Stimulated activated naive B cell treated with anti-CD40 and anti-IgM and Interleukin-4, amounts not matched to agents 10 μg/mL and 1 μg/mL and 100 μg/mL, for 72 hours (primary cell): ENCODE measurements at regions not wholly inside any gene's neighbourhood (a gene's known extent, or its start where the extent isn't known, plus 50 kb on each side); places are given as distances from the start of the nearest gene placed in this dataset.

Experiments used
- ATAC-seq, 2 donors: fragments of 150-1000 bp; cut with Tn5 transposase; replicated peaks; 2 replicates each; pipeline ENCODE4 v1.10.0; 2021; ENCODE audit warnings: moderate library complexity in 1 of 2
- DNase-seq: peaks from one replicate; pipeline ENCODE4 v3.0.0; 2021
- H3K27ac Mint-ChIP-seq: one replicate; pipeline ENCODE4 v1.8.0; 2022; ENCODE audit warnings: mild to moderate bottlenecking, mixed read lengths
- H3K27me3 Mint-ChIP-seq, 2 donors: one replicate each; pipeline ENCODE4 v1.8.0; 2022; ENCODE audit warnings: mixed read lengths in 2 of 2
- H3K36me3 Mint-ChIP-seq, 2 donors: one replicate each; pipeline ENCODE4 v1.8.0; 2022; ENCODE audit warnings: mixed read lengths in 2 of 2, mild to moderate bottlenecking in 1 of 2
- H3K4me1 Mint-ChIP-seq, 2 donors: one replicate each; pipeline ENCODE4 v1.8.0; 2022; ENCODE audit warnings: mixed read lengths in 2 of 2, mild to moderate bottlenecking in 1 of 2
- H3K4me3 Mint-ChIP-seq, 2 donors: one replicate each; pipeline ENCODE4 v1.8.0; 2022; ENCODE audit warnings: mild to moderate bottlenecking in 2 of 2, mixed read lengths in 2 of 2, moderate library complexity in 1 of 2
- H3K9me3 Mint-ChIP-seq, 2 donors: one replicate each; pipeline ENCODE4 v1.8.0; 2022; ENCODE audit warnings: mixed read lengths in 2 of 2, mild to moderate bottlenecking in 1 of 2

- H3K4me3 Mint-ChIP-seq = no peak overlapping the region
- H3K27me3 Mint-ChIP-seq = no peaks in the 10 kb centered on the region
- ATAC-seq = no peak
- H3K9me3 Mint-ChIP-seq = peaks cover 4 to 10% of the 10 kb centered on the region in 2 donors
- H3K36me3 Mint-ChIP-seq = no peaks in the 10 kb centered on the region
- no peak for DNase-seq
- H3K4me1 Mint-ChIP-seq = no peaks in the 10 kb centered on the region
- no peak overlapping the region for H3K27ac Mint-ChIP-seq
These were observed 608.9 kb downstream of the C6orf118 start for GRCh38 chr6:164700497-164700896.

DNA sequence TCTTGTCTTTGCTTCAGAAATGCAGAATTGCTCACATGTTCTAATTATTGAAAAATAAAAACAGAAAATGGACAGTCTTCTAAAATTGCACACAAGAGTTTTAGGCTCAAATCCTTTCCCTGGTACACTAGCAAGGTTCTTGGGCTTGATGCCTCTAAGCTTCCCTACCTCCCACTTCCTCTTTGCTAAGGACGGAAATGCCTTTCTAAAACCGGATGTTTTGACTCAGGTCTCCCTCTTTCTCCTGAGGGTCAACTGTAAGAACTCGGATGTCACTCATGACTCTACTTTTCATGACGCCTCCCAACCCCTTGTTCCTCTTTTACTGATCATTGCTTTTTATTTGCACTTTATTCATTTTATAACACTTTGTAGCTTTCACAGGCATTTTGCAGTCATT lies 613.5 kb downstream of the C6orf118 start:
- Mint-ChIP-seq H3K4me3 (no peak overlapping the region), H3K4me1 (no peaks in the 10 kb centered on the region), H3K27me3 (no peaks in the 10 kb centered on the region), H3K36me3 (no peaks in the 10 kb centered on the region), H3K9me3 (peaks cover 3 to 14% of the 10 kb centered on the region in 2 donors), H3K27ac (no peak overlapping the region)
- ATAC-seq (no peak), DNase-seq (no peak)

DNA sequence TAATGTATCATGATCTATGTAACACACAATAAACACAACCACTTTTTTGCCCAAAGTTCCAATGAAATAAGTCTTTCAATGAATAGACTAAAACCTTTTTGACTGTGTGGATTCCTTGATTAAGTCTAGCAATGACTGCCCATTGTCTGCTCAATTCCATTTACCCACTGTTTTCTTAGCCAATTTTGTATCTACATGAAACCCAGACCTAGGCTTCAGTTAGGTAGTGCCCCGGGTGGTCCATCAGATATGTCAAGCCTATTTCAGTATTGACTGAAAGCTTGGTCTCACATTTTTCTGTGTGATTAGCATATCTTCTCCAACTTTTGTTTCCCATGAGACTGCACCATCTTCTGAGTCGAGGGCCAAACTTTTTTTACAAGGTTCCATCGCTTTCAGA lies 615.0 kb downstream of the C6orf118 start:
- no peak overlapping the region for H3K27ac Mint-ChIP-seq
- H3K4me1 Mint-ChIP-seq = no peaks in the 10 kb centered on the region
- H3K9me3 Mint-ChIP-seq = peaks cover 3 to 14% of the 10 kb centered on the region in 2 donors
- DNase-seq (no peak), ATAC-seq (no peak)
- H3K4me3 Mint-ChIP-seq = no peak overlapping the region
- H3K27me3 Mint-ChIP-seq = no peaks in the 10 kb centered on the region
- H3K36me3 Mint-ChIP-seq = no peaks in the 10 kb centered on the region

DNA sequence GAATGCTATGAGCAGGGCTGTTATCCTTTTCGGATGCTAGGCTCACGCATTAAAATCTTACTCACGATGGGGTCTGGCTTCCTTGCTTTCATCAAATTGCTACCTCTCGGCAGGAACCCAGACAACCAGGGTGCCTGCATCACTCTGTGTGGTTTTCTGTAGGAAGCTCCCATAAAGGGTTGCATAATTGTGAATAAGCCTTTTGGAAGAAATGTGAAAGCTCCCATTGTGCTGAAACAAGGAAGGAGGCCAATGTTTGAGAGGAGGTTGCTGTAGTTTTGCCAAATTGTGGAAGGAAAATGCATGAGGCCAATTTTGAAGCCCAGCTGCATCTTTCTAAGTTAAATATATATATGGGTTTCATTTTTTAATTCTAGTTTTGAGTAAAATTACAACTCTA lies 615.5 kb downstream of the C6orf118 start:
- DNase-seq (no peak), ATAC-seq (no peak)
- H3K27me3 Mint-ChIP-seq = no peaks in the 10 kb centered on the region
- no peak overlapping the region for H3K4me3 Mint-ChIP-seq
- no peaks in the 10 kb centered on the region for H3K4me1 Mint-ChIP-seq
- no peaks in the 10 kb centered on the region for H3K36me3 Mint-ChIP-seq
- peaks cover 3 to 14% of the 10 kb centered on the region in 2 donors for H3K9me3 Mint-ChIP-seq
- H3K27ac Mint-ChIP-seq = no peak overlapping the region

DNA sequence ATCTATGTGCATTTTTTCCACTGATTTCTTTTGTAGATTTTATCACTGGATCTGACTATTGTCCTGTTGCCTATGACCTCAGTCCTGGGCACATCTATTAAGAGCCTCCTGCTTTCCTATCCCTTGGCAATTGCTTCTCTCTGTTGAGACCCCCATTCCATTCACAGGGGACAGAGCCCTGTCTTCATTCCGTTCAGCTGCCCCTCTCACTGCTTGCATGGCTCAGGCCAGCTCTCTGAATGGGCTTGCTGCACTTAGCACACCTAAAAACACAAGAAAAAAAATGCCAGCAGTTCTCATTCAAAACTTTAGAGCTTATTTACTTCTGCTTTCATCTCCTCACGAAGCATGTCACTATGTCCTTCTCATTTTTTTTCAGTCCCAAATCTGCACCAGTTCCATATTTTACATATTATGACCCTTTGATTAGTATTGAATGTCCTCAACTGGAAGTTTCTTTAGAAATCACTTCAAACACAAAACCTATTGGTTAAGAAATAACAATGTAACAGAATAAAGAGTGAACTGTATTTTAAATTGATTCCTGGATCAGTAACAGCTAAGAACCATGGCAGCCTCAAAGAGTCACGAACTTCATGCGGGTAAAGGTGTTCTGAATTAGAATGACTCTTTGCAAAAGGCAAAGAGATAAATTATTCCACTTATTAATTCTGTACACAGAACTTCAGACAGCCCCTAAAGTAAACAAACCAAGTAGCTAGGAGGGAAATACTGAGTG lies 616.5 kb downstream of the C6orf118 start:
- H3K9me3 Mint-ChIP-seq = peaks cover 3 to 14% of the 10 kb centered on the region in 2 donors
- DNase-seq (no peak), ATAC-seq (no peak)
- no peaks in the 10 kb centered on the region for H3K27me3 Mint-ChIP-seq
- H3K4me3 Mint-ChIP-seq = no peak overlapping the region
- H3K36me3 Mint-ChIP-seq = no peaks in the 10 kb centered on the region
- H3K4me1 Mint-ChIP-seq = no peaks in the 10 kb centered on the region
- no peak overlapping the region for H3K27ac Mint-ChIP-seq

GRCh38 chr6:164690702-164691500 lies 618.5 kb downstream of the C6orf118 start:
- Mint-ChIP-seq H3K4me1 (no peaks in the 10 kb centered on the region), H3K36me3 (no peaks in the 10 kb centered on the region), H3K4me3 (no peak overlapping the region), H3K9me3 (peaks cover 4 to 6% of the 10 kb centered on the region in 2 donors), H3K27ac (no peak overlapping the region), H3K27me3 (no peaks in the 10 kb centered on the region)
- DNase-seq (no peak), ATAC-seq (no peak)

DNA sequence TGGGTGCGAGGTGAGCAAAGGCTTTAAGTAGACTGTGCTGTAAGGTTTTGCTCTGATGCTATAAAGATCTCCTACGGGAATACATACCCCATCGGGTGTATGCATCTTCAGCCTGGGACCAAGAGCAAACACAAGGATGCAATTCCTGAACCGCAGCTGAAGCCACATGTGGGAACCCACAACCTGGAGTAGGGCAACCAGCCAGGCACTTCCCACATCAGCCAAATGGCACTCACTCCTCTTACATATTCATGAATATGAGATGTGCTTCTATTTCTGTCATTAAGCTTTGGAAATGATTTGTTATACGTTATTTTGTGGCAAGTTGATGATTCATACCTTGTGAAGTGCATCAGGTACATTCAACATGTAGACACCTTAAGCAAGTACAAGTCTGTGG lies 619.2 kb downstream of the C6orf118 start:
- Mint-ChIP-seq H3K36me3 (no peaks in the 10 kb centered on the region), H3K27ac (no peak overlapping the region), H3K27me3 (no peaks in the 10 kb centered on the region), H3K4me1 (no peaks in the 10 kb centered on the region), H3K9me3 (peaks cover 4 to 5% of the 10 kb centered on the region in 2 donors), H3K4me3 (no peak overlapping the region)
- ATAC-seq = no peak
- no peak for DNase-seq

DNA sequence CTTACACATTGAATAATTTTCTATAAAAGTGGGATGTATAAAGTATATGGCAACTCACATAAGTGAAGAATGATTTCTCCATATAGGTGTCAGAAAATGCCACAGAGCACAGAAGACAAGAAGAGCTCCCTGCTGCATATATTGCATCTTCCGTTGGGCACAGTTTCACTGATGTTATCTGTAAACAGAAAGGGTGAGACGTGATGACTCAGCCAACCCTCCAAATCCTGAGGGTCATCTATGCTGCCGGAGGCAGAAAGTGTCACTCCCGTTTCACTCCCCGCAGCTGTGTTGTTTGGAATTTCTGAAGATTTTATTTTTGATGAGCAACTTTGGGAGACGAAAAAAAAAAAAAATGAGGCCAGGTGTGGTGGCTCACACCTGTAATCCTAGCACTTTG lies 644.1 kb downstream of the C6orf118 start:
- Mint-ChIP-seq H3K9me3 (peaks cover 4 to 7% of the 10 kb centered on the region in 2 donors), H3K36me3 (no peaks in the 10 kb centered on the region)
- no peak for DNase-seq

DNA sequence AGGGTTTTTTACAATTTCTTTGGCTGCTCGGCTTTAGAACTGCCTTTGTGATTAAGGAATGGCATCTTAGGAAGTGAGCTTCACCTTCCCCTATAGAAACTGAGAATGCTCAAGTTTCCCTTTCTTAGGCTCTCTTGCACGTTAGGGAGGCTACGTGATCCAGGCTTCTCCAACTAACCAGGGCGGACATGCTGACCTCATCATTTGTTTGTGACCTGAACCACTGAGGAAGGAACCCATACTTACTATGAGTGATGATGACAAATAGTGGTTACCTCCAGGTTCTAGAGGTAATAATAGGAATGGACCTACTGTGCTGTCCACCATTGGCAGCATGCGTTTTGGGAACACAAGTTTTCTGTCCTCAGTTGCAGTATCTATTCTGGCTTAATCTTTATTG lies 645.8 kb downstream of the C6orf118 start:
- Mint-ChIP-seq H3K27me3 (no peaks in the 10 kb centered on the region), H3K4me3 (no peak overlapping the region), H3K36me3 (no peaks in the 10 kb centered on the region), H3K4me1 (no peaks in the 10 kb centered on the region), H3K27ac (no peak overlapping the region), H3K9me3 (peaks cover 4 to 6% of the 10 kb centered on the region in 2 donors)
- ATAC-seq (no peak), DNase-seq (no peak)

More for the DNA sequence above, 644.1 kb downstream of the C6orf118 start:
- Mint-ChIP-seq H3K27ac (no peak overlapping the region), H3K4me1 (no peaks in the 10 kb centered on the region), H3K27me3 (no peaks in the 10 kb centered on the region), H3K4me3 (no peak overlapping the region)
- ATAC-seq = no peak

DNA sequence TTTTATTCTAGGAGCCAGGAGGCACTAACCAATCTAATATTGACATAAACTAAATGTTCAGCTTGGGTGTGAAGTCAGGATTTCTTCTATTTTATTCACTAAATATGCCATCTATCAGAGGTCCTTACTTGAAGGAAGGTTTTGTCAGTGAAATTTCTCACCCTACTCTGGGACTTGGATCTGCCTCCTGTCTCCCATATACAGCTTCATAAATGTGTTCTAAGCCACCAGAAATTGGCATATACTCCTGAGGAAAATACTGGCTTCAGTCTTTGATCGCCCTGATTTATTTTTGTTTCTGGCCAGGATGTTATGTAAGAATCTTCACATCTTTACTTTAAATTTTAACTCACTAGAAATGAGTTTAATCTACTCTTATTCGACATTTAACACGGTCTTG lies 647.7 kb downstream of the C6orf118 start:
- H3K9me3 Mint-ChIP-seq = peaks cover 8 to 11% of the 10 kb centered on the region in 2 donors
- ATAC-seq = no peak
- H3K4me1 Mint-ChIP-seq = no peaks in the 10 kb centered on the region
- H3K27me3 Mint-ChIP-seq = no peaks in the 10 kb centered on the region
- no peak for DNase-seq
- H3K4me3 Mint-ChIP-seq = no peak overlapping the region
- no peak overlapping the region for H3K27ac Mint-ChIP-seq
- no peaks in the 10 kb centered on the region for H3K36me3 Mint-ChIP-seq

GRCh38 chr6:164660781-164661180 lies 648.6 kb downstream of the C6orf118 start:
- no peaks in the 10 kb centered on the region for H3K36me3 Mint-ChIP-seq
- DNase-seq (no peak), ATAC-seq (no peak)
- no peak overlapping the region for H3K4me3 Mint-ChIP-seq
- no peaks in the 10 kb centered on the region for H3K4me1 Mint-ChIP-seq
- H3K27me3 Mint-ChIP-seq = no peaks in the 10 kb centered on the region
- H3K9me3 Mint-ChIP-seq = peaks cover 11 to 17% of the 10 kb centered on the region in 2 donors
- no peak overlapping the region for H3K27ac Mint-ChIP-seq

DNA sequence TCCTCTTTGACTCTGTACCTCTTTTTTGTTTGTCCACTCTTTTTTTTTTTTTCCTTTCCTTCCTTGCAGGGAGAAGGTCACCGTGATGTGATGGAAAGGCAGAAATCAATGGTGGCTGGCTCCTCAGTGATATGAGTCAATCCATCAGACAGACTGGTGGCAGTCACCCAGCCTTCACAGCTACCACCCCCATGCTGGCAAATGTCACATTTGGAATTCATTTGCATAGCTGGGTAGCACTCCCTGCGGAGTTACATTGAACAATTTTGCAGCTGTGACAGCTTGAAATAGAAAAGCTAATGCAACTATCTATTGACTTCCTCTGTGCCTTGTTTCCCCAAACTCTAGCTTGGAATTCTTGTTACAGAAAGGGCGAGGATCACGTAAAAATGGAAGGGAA lies 668.4 kb downstream of the C6orf118 start:
- no peaks in the 10 kb centered on the region for H3K36me3 Mint-ChIP-seq
- H3K27me3 Mint-ChIP-seq = no peaks in the 10 kb centered on the region
- H3K4me1 Mint-ChIP-seq = no peaks in the 10 kb centered on the region
- ATAC-seq (no peak), DNase-seq (no peak)
- peaks cover 0 to 3% of the 10 kb centered on the region in 2 donors for H3K9me3 Mint-ChIP-seq
- H3K4me3 Mint-ChIP-seq = no peak overlapping the region
- no peak overlapping the region for H3K27ac Mint-ChIP-seq

- Mint-ChIP-seq H3K36me3 (no peaks in the 10 kb centered on the region), H3K9me3 (peaks cover 4 to 8% of the 10 kb centered on the region in 2 donors), H3K27ac (no peak overlapping the region), H3K27me3 (no peaks in the 10 kb centered on the region), H3K4me1 (no peaks in the 10 kb centered on the region), H3K4me3 (no peak overlapping the region)
- DNase-seq (no peak), ATAC-seq (no peak)
These were observed 681.0 kb downstream of the C6orf118 start for GRCh38 chr6:164628302-164628931.

DNA sequence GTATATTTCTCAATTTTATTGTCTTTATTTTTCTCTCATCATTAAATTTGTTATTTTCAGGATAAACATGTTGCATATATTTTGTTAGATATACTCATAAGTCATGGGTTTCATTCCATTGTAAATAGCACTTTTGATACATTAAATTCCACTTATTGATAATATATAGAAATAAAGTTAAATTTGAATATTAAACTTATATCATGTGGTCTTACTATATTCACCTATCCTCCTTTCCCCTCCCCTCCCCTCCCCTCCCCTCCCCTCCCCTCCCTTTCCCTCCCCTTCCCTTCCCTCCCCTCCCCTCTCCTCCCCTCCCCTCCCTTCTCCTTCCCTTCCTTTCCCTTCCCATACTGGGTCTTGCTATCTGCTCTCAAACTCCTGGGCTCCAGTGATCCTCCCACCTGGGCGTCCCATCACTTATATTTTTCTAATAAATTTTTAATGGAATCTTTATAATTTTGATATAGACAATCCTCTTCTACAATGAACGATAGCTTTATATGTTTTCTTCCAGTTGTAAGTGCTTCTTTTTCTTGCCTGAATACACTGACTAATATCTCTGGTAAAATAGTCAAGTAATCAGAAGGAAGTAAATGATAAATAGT lies 692.4 kb downstream of the C6orf118 start:
- no peak for ATAC-seq
- no peaks in the 10 kb centered on the region for H3K36me3 Mint-ChIP-seq
- H3K4me1 Mint-ChIP-seq = no peaks in the 10 kb centered on the region
- H3K4me3 Mint-ChIP-seq = no peak overlapping the region
- DNase-seq = no peak
- H3K27me3 Mint-ChIP-seq = no peaks in the 10 kb centered on the region
- peaks cover 0 to 1% of the 10 kb centered on the region in 2 donors for H3K9me3 Mint-ChIP-seq
- no peak overlapping the region for H3K27ac Mint-ChIP-seq
